Stomach (tissue), 4 donors: ENCODE measurements at regions not wholly inside any gene's neighbourhood (a gene's known extent, or its start where the extent isn't known, plus 50 kb on each side); places are given as distances from the start of the nearest gene placed in this dataset.

Experiments
- EP300 ChIP-seq: sonication (generic); formaldehyde crosslinking; IDR thresholded peaks from one replicate; pipeline ENCODE4 v1.6.1; 2017; ENCODE audit warnings: antibody characterized with exemption
- POLR2A ChIP-seq, 4 donors: fragments of 450-650 bp; IDR thresholded peaks; one replicate each; pipeline ENCODE4 v1.6.1; 2016; ENCODE audit warnings: antibody characterized with exemption in 4 of 4, control low read depth in 2 of 4, mild to moderate bottlenecking in 1 of 4, moderate library complexity in 1 of 4
- POLR2AphosphoS5 ChIP-seq, 3 donors: sonication (generic); formaldehyde crosslinking; IDR thresholded peaks; one replicate each; pipeline ENCODE4 v1.6.1; 2016; ENCODE audit warnings: antibody characterized with exemption in 3 of 3
- TF ChIP-seq, protein P1 (sequence below), 7 experiments: fragments of 450-650 bp in 4 of 7; fragments of 200-600 bp in 3 of 7; sonication (generic) in 3 of 7; IDR thresholded peaks; one replicate each; pipeline ENCODE4 v1.5.1; 2016 to 2019; ENCODE audit warnings: antibody characterized with exemption in 7 of 7, control low read depth in 2 of 7, mild to moderate bottlenecking in 1 of 7

DNA sequence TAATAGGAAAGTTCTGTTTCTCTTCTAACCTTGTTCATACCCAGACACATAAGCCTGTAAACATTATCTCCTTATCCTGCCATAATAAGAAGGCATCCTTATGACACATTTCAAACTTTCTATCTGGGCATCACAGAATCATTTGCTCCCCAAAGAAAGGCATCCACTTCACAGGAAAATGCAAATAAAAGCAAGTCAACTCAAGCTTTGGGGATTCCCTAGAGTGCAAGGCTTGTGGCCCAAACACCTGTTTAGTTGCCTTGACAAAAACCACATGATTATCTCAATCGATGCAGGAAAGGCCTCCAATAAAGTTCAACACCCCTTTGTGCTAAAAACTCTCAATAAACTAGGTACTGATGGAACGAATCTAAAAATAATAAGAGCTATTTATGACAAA, 195.7 kb upstream of the GALNT5 start:
- TF ChIP-seq, protein P1, sequence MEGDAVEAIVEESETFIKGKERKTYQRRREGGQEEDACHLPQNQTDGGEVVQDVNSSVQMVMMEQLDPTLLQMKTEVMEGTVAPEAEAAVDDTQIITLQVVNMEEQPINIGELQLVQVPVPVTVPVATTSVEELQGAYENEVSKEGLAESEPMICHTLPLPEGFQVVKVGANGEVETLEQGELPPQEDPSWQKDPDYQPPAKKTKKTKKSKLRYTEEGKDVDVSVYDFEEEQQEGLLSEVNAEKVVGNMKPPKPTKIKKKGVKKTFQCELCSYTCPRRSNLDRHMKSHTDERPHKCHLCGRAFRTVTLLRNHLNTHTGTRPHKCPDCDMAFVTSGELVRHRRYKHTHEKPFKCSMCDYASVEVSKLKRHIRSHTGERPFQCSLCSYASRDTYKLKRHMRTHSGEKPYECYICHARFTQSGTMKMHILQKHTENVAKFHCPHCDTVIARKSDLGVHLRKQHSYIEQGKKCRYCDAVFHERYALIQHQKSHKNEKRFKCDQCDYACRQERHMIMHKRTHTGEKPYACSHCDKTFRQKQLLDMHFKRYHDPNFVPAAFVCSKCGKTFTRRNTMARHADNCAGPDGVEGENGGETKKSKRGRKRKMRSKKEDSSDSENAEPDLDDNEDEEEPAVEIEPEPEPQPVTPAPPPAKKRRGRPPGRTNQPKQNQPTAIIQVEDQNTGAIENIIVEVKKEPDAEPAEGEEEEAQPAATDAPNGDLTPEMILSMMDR (IDR thresholded peaks at IDR 0.05): no peak
- TF ChIP-seq POLR2AphosphoS5 (IDR thresholded peaks at IDR 0.05): no peak
- TF ChIP-seq EP300: no peak
- TF ChIP-seq POLR2A (IDR thresholded peaks at IDR 0.05): no peak
